ENCODE measurements at regions not wholly inside any gene's neighbourhood (a gene's known extent, or its start where the extent isn't known, plus 50 kb on each side); places are given as distances from the start of the nearest gene placed in this dataset.
"Not testable (repeated sequence)": the region's sequence is repeated elsewhere in the genome, so short reads cannot be mapped to it uniquely, and the experiment has no call there.

- no peak for DNase-seq
Observed at GRCh38 chr14:56996721-56997399, 186.6 kb upstream of the OTX2 start.

GRCh38 chr14:56995010-56995409 is 184.7 kb upstream of the OTX2 start:
- DNase-seq: no peak

GRCh38 chr14:56992332-56992820 is 182.1 kb upstream of the OTX2 start:
- DNase-seq: no peak

- not testable (repeated sequence) for DNase-seq
Observed at GRCh38 chr14:56990991-56991627, 180.8 kb upstream of the OTX2 start.

- no peak for DNase-seq
Observed at GRCh38 chr14:56989359-56989758, 179.1 kb upstream of the OTX2 start.

GRCh38 chr14:56979936-56980335 is 169.7 kb upstream of the OTX2 start:
- DNase-seq: no peak

- no peak for DNase-seq
Observed at GRCh38 chr14:56976211-56976610, 165.9 kb upstream of the OTX2 start.

GRCh38 chr14:56975521-56975920 is 165.2 kb upstream of the OTX2 start:
- DNase-seq: no peak

- DNase-seq: no peak
Observed at GRCh38 chr14:56972948-56973347, 162.7 kb upstream of the OTX2 start.

- DNase-seq: no peak
Observed at GRCh38 chr14:56964895-56965294, 154.6 kb upstream of the OTX2 start.

- no peak for DNase-seq
Observed at GRCh38 chr14:56963381-56963780, 153.1 kb upstream of the OTX2 start.

- DNase-seq: no peak
Observed at GRCh38 chr14:56962444-56963080, 152.3 kb upstream of the OTX2 start.

GRCh38 chr14:56959869-56960268 is 149.6 kb upstream of the OTX2 start:
- DNase-seq: no peak

GRCh38 chr14:56959121-56959520 is 148.8 kb upstream of the OTX2 start:
- DNase-seq: no peak

GRCh38 chr14:56956182-56956581 is 145.9 kb upstream of the OTX2 start:
- DNase-seq: no peak

GRCh38 chr14:56955745-56956144 is 145.5 kb upstream of the OTX2 start:
- no peak for DNase-seq

GRCh38 chr14:56953884-56954283 is 143.6 kb upstream of the OTX2 start:
- no peak for DNase-seq

- no peak for DNase-seq
Observed at GRCh38 chr14:56952766-56953473, 142.6 kb upstream of the OTX2 start.

- DNase-seq: no peak
Observed at GRCh38 chr14:56949828-56950227, 139.5 kb upstream of the OTX2 start.

GRCh38 chr14:56945291-56945690 is 135.0 kb upstream of the OTX2 start:
- DNase-seq: no peak

GRCh38 chr14:56944397-56944796 is 134.1 kb upstream of the OTX2 start:
- no peak for DNase-seq

GRCh38 chr14:56933446-56933845 is 123.2 kb upstream of the OTX2 start:
- DNase-seq: no peak

Measured in hypothalamus (tissue), 51 donors.